Peyer's patch (tissue), 4 donors: ENCODE measurements at regions not wholly inside any gene's neighbourhood (a gene's known extent, or its start where the extent isn't known, plus 50 kb on each side); places are given as distances from the start of the nearest gene placed in this dataset.

Source experiments
- CTCF ChIP-seq, 6 experiments: fragments of 450-650 bp in 4 of 6; fragments of 200-600 bp in 2 of 6; sonication (generic) in 1 of 6; IDR thresholded peaks; one replicate each; pipeline ENCODE4 v1.5.1; 2017 to 2019; ENCODE audit warnings: antibody characterized with exemption in 6 of 6, mild to moderate bottlenecking in 3 of 6, moderate library complexity in 1 of 6
- POLR2A ChIP-seq, 2 donors: fragments of 450-650 bp; IDR thresholded peaks; one replicate each; pipeline ENCODE4 v1.5.1; 2017; ENCODE audit warnings: antibody characterized with exemption in 2 of 2, mild to moderate bottlenecking in 2 of 2, moderate library complexity in 2 of 2

GRCh38 chr5:52579391-52579790 lies 208.3 kb upstream of the ITGA1 start:
- TF ChIP-seq POLR2A (IDR thresholded peaks at IDR 0.05) (no peak), CTCF (IDR thresholded peaks at IDR 0.05) (no peak)
